ENCODE measurements at regions not wholly inside any gene's neighbourhood (a gene's known extent, or its start where the extent isn't known, plus 50 kb on each side); places are given as distances from the start of the nearest gene placed in this dataset.

DNA sequence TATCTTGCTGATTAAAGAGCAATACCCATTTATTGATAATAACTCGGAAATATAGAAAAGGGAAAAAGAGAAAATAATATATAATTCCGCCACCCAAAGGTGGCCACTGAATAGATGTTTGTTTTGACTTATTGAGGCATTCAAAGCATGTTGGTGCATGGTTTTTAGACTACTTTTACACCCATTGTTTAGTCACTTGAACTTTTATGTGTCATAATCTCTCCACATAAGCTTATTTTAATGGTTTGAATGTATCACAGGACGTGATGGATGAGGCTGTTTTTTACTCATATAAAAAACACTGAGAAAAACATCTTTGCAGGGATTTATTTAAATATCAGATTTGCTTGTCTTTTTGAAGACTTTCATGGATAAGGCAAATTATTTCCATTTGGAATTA lies 120.4 kb downstream of the ACKR3 start:
- DNase-seq (ENCODE audit: low read depth in 2 of 2) = no peak

DNA sequence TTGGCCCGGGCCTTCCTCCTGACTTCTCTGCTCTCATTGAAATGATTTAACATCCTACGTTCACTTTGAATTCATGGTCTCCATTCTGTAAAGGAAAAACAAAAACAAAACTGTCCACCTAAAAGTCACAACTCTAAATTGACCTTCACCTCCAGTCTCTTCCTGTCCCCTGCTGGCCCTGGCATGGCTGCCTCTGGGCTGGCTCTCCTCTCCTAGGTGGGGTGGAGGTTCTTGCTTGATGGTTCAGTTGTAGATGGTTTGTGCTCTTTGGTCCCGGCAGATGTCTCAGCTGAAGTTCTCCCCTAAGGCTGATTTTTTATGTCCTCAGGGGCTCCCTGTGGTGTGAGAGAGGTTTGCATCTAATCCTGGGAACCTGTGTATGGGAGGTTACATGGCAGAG lies 121.1 kb downstream of the ACKR3 start:
- DNase-seq (ENCODE audit: low read depth in 2 of 2) = no peak

- DNase-seq (ENCODE audit: low read depth in 2 of 2) = no peak
Observed at GRCh38 chr2:236691799-236692167, 122.2 kb downstream of the ACKR3 start.

GRCh38 chr2:236692937-236693336 lies 123.3 kb downstream of the ACKR3 start:
- DNase-seq (ENCODE audit: low read depth in 2 of 2) = no peak

DNA sequence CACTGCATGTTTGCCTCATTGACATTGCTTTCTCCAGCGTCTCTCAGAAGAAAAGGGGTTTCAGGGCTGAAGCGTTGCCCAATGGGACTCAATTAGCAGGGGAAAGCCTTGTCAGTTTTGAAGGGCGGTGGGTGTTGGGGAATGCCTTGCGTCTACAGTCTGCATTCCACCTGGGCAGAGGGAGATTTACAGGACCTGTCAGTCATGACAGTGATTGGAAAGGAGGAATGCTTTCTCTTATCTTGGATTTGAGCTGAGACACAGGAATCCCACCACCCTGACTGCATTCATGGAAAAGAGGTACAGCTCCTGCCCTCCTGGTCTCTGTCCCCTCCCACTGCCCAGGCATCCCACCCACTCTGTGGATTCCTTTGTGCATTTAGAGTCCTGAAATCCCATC lies 123.9 kb downstream of the ACKR3 start:
- DNase-seq (ENCODE audit: low read depth in 2 of 2) = no peak

GRCh38 chr2:236694146-236694888 lies 124.7 kb downstream of the ACKR3 start:
- DNase-seq (ENCODE audit: low read depth in 2 of 2) = no peak

- DNase-seq (ENCODE audit: low read depth in 2 of 2) = no peak
Observed at GRCh38 chr2:236696834-236697233, 127.2 kb downstream of the ACKR3 start.

DNA sequence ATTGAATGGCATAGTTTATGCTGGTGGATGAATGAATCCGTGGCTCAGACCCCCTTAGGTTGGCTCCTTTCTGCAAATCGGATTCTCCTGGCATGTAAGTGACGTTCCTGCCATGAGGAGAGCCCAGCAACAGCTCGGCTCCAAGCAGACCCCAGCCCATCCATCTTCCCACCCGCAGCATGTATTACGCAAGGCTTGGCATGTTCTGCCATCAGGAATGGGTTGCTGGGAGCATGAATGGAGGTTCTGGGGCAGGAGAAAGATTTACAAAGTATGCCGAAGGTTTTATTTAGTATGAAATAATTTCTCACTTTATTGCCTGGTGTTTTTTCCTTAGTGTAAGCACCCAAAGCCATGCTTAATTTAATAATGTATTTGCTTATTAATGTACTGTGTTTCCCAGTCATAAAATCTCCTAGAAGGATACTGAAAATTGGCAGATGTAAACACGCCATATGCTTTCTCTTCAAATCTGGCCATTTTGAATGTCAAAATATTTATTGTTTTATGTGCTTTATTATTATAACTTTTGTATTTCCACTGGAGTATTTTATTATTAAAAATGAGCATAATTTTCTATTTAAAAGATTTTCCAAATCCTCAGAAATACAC lies 128.5 kb downstream of the ACKR3 start:
- no peak for DNase-seq (ENCODE audit: low read depth in 2 of 2)

DNA sequence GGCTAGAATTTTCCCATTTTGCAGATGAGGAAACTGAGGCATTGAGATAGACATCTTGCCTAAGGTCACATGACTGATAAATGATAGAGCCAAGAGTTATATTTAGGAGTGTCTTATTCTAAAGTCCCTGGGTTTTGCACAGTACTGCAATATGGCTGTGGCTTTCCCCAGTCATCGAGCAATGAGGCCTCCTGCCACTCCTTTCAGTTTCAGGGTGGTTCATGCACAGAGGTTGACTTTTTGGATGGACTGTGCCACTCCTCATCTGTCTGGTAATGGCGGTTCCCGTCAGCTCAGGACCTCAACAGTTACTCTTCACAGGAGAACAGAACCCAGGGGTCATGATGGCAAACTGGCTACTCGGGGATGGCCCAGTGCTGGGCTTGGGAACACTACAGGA lies 131.1 kb downstream of the ACKR3 start:
- no peak for DNase-seq (ENCODE audit: low read depth in 2 of 2)

GRCh38 chr2:236702657-236703372 lies 133.2 kb downstream of the ACKR3 start:
- no peak for DNase-seq (ENCODE audit: low read depth in 2 of 2)

DNA sequence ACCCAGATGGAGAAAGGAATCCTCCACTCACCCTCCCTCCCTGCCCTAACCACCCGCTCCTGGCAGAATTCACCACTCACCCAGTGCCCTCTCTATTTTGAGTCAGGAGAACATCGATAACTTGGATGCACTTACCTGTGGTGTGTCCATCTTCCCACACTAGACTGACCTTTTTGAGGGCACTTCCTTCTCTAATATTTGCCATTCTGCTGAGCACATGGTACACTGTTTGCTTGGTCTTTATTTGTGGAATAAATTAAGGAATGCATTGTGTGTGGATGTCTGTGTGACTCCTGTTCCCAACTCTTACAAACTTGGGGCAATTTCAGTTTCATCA lies 133.7 kb downstream of the ACKR3 start:
- no peak for DNase-seq (ENCODE audit: low read depth in 2 of 2)

GRCh38 chr2:236703906-236704305 lies 134.3 kb downstream of the ACKR3 start:
- no peak for DNase-seq (ENCODE audit: low read depth in 2 of 2)

DNA sequence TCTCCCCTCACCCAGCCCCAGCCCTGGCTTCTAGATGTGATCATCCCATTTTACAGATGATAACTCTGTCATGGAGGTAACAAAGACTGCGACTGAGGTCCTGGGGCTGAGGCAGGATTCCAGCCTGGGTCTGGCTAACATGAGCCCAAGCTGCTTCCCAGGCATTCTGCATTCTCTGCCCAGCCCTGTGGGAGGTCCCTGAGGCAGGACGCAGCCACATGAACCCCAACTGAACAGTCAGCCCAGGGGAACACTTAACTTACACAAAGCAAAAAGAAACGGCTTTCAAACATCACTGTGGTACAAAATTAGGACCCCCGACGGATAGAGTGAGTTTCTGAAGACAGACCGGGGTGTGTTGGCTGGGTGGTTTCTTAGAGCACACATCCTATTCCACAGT lies 135.3 kb downstream of the ACKR3 start:
- no peak for DNase-seq (ENCODE audit: low read depth in 2 of 2)

- no peak for DNase-seq (ENCODE audit: low read depth in 2 of 2)
Observed at GRCh38 chr2:236705295-236706105, 135.9 kb downstream of the ACKR3 start.

DNA sequence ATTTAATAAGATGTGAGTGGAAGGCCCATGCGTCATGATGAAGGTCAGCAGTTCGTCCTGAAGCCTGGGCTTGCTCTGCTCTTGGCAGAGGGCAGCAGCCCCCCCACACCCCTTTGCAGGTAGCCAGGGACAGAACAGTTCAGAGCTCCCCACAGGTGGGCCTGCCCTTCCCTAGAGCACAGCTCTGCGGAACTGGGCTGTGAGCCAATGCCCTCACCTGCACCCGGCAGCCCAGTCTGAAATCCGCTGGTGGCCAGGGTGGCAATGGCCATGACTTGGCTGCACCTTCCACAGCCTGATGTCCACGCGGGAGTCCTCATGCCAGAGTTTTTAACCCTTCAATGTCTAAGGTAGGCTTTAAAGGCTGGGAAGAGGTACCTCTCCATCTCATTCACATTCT lies 136.7 kb downstream of the ACKR3 start:
- DNase-seq (ENCODE audit: low read depth in 2 of 2) = no peak

DNA sequence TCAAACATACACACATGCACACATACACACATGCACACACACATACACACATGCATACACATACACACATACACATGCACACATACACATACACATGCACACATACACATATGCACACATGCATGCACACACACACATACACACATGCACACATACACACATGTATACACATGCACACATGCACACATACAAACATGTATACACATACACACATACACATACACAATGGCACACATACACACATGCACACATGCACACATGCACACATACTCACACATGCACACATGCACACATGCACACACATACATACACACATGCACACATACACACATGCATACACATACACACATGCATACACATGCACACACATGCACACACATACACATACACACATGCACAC lies 137.2 kb downstream of the ACKR3 start:
- DNase-seq (ENCODE audit: low read depth in 2 of 2) = no peak

- no peak for DNase-seq (ENCODE audit: low read depth in 2 of 2)
Observed at GRCh38 chr2:236711440-236711839, 141.8 kb downstream of the ACKR3 start.

GRCh38 chr2:236712304-236712703 lies 142.7 kb downstream of the ACKR3 start:
- DNase-seq (ENCODE audit: low read depth in 2 of 2) = no peak

DNA sequence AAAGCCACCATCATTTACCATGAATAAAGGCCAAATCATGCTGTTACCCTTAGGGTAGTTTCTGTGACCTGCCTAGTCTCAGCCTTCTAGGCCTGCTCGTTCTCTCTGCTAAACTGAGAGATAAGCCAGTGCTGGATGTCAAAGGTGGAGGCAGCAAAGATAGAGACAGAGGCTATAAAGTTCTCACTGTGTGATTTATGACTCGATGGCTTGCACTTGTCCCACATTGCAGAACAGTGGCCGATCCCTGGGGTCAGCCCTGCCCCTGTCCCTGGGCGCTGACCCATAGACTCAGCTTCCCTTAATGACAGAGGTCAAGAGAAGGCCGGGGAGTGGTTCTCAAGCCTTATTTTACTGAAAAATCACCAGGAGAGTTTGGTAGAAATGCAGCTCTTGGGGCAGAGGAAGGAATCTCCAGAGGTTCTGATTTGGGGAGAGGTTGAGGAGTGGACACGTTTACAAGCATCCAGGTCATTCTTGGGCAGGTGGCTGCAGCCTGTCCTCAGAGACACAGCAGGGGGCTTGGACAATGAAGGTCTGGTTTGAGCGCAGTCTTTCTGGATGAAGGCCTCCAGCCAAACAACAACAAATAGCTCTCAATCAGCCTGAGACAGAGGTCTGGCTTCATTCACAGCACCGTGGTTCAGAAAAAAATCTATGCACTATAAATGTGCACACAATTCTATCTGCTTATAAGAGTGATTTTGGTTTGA lies 143.5 kb downstream of the ACKR3 start:
- no peak for DNase-seq (ENCODE audit: low read depth in 2 of 2)

- no peak for DNase-seq (ENCODE audit: low read depth in 2 of 2)
Observed at GRCh38 chr2:236714080-236714479, 144.5 kb downstream of the ACKR3 start.

GRCh38 chr2:236715077-236715476 lies 145.5 kb downstream of the ACKR3 start:
- no peak for DNase-seq (ENCODE audit: low read depth in 2 of 2)

DNA sequence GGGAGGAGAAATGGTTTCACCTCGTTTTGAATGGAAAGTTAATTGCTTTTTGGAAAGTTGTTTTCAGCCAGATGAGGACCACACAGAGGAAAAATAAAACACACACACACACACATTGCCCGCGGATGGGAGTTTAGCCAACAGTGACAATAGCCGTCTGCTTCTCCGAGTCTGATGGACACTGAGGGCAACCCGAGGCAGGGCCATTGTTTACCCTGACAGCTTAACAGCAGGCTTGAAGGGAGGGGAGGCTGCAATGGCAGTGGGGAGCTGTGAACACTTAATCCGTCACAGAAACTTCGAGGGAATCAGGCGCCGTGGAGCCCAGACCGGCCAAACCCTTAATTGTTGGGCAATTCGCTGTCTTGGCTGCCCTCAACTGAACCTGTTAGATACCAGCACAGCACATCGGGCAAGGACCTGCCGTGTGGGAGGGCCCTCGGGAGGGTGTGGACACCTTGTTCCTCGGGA lies 145.9 kb downstream of the ACKR3 start:
- no peak for DNase-seq (ENCODE audit: low read depth in 2 of 2)

Measured in stimulated activated CD4-positive, alpha-beta T cell treated with anti-CD3 and anti-CD28 coated beads, Interleukin-15, amount 100 ng/mL, for 48 hours (primary cell).